ENCODE measurements at regions not wholly inside any gene's neighbourhood (a gene's known extent, or its start where the extent isn't known, plus 50 kb on each side); places are given as distances from the start of the nearest gene placed in this dataset.

DNA sequence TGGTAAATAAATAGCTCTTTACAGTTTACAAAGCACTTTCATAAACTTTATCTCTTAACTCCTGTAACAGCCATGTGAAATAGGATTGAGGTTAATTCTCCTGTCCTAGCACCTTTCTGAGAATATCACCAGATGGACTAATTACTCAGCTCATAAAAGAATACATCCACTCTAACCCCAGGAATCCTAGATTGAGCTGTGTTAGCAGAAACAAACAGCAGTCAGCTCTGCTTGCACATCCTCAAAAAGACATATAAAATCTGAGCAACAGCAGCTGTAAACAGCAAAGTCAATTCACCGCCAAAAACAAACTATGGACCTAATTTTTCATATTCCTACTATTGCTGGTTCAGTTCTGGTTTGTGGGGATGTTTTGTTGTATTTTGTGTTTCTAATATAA, 182.8 kb downstream of the QDPR start:
- no TSS peak for BruUV-seq (replicated peaks)
- Histone ChIP-seq H3K79me2 (ENCODE audit: control insufficient read depth, insufficient read depth, low read length) (no peaks in the 10 kb centered on the region), H3K27me3 (ENCODE audit: control insufficient read depth in 2 of 2, insufficient read depth in 2 of 2, low read length in 2 of 2) (no peaks in the 10 kb centered on the region), H4K20me1 (replicated peaks; ENCODE audit: control insufficient read depth, extremely low read depth, insufficient read depth, low read length) (no peaks in the 10 kb centered on the region), H3K4me3 (replicated peaks in 1 of 3; ENCODE audit: insufficient read depth in 1 of 3, low read depth in 1 of 3, low read length in 3 of 3) (no peak overlapping the region), H2AFZ (ENCODE audit: low read depth, low read length) (no peak overlapping the region), H3K4me2 (ENCODE audit: insufficient read depth, low read length) (no peak overlapping the region), H3K27ac (ENCODE audit: insufficient read depth, low read depth, low read length) (no peak overlapping the region), H3K9ac (replicated peaks; ENCODE audit: extremely low read depth, insufficient read depth, low read length) (no peak overlapping the region), H3K9me1 (replicated peaks; ENCODE audit: control insufficient read depth, extremely low read depth, insufficient read depth, low read length) (no peaks in the 10 kb centered on the region), H3K4me1 (ENCODE audit: control insufficient read depth, extremely low read depth, insufficient read depth, low read length) (peaks cover 14% of the 10 kb centered on the region), H3K36me3 (ENCODE audit: control insufficient read depth in 2 of 2, extremely low read depth in 1 of 2, insufficient read depth in 2 of 2, low read length in 2 of 2) (no peaks in the 10 kb centered on the region), H3K9me3 (replicated peaks; ENCODE audit: control insufficient read depth, insufficient read depth, low read length) (no peaks in the 10 kb centered on the region)
- FAIRE-seq (peak; percentile 21), DNase-seq (ENCODE audit: low read depth, low spot score) (peak; percentile 12)
- TF ChIP-seq GATA2 (IDR thresholded peaks at IDR 0.05; ENCODE audit: insufficient read depth, insufficient read length, low read depth, low read length) = no peak
- TF ChIP-seq EZH2 (IDR thresholded peaks at IDR 0.05; ENCODE audit: borderline replicate concordance, low read depth, low read length, severe bottlenecking) = no peak
- TF ChIP-seq JUN (IDR thresholded peaks at IDR 0.05; ENCODE audit: borderline replicate concordance, insufficient read depth, insufficient read length, low read depth) = no peak
- TF ChIP-seq POLR2A (IDR thresholded peaks at IDR 0.05; ENCODE audit: low read depth, low read length) = no peak
- TF ChIP-seq, protein P1, sequence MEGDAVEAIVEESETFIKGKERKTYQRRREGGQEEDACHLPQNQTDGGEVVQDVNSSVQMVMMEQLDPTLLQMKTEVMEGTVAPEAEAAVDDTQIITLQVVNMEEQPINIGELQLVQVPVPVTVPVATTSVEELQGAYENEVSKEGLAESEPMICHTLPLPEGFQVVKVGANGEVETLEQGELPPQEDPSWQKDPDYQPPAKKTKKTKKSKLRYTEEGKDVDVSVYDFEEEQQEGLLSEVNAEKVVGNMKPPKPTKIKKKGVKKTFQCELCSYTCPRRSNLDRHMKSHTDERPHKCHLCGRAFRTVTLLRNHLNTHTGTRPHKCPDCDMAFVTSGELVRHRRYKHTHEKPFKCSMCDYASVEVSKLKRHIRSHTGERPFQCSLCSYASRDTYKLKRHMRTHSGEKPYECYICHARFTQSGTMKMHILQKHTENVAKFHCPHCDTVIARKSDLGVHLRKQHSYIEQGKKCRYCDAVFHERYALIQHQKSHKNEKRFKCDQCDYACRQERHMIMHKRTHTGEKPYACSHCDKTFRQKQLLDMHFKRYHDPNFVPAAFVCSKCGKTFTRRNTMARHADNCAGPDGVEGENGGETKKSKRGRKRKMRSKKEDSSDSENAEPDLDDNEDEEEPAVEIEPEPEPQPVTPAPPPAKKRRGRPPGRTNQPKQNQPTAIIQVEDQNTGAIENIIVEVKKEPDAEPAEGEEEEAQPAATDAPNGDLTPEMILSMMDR (IDR thresholded peaks at IDR 0.05; ENCODE audit: extremely low read depth in 1 of 2, insufficient read depth in 1 of 2, low read depth in 1 of 2, low read length in 2 of 2) = no peak
- TF ChIP-seq MYC (IDR thresholded peaks at IDR 0.05; ENCODE audit: low read depth, low read length) = no peak
- no peak for TF ChIP-seq POLR2AphosphoS5 (IDR thresholded peaks at IDR 0.05; ENCODE audit: insufficient read depth, low read depth, low read length)
- TF ChIP-seq, protein P2, sequence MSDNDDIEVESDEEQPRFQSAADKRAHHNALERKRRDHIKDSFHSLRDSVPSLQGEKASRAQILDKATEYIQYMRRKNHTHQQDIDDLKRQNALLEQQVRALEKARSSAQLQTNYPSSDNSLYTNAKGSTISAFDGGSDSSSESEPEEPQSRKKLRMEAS (IDR thresholded peaks at IDR 0.05; ENCODE audit: insufficient read depth, insufficient read length) = no peak
- no peak for TF ChIP-seq FOS (IDR thresholded peaks at IDR 0.05; ENCODE audit: borderline replicate concordance, insufficient read depth, low read length)
- POLR2A ChIA-PET = no interaction called here
- CTCF ChIA-PET = interaction anchor here (1.1 to 2.0 kb wide), 6 partner anchors 10 to 436 kb away, joined by 3 to 16 read pairs (median 10); no protein-coding TSS in a partner anchor
- intact Hi-C loops (cut with micrococcal nuclease) = loop anchor here (10.0 kb wide), 1 partner anchor 884 kb away; no protein-coding TSS in a partner anchor
- dilution Hi-C loops (cut with MboI; ENCODE audit: extremely low pct_ligation_motif_present, low sequenced_read_pairs) = no loop called here
